HepG2 (cell line): ENCODE measurements at regions not wholly inside any gene's neighbourhood (a gene's known extent, or its start where the extent isn't known, plus 50 kb on each side); places are given as distances from the start of the nearest gene placed in this dataset.

Experiments
- ATAC-seq: fragments of 200-7000 bp; cut with Tn5 transposase; 3 replicates; pipeline ENCODE4 v1.9.1; 2020; ENCODE audit warnings: mild to moderate bottlenecking, moderate library complexity
- BruUV-seq: library from RNA; stranded (reverse); fragments of 400-500 nt; replicated peaks from 2 replicates; lab custom pipeline; 2021; lab: Mats Ljungman, UMichigan
- CTCF ChIA-PET: fragments of 300-600 bp; formaldehyde crosslinking; extraction: SDS; loops from one replicate; lab custom pipeline; 2021; ENCODE audit warnings: low total read pairs, inconsistent platforms, low intra/inter-chr PET ratio; lab: Yijun Ruan, JAX
- POLR2A ChIA-PET: fragments of 350-600 bp; sonication (Branson Sonifier 250); formaldehyde crosslinking; loops from one replicate; lab custom pipeline; 2020; ENCODE audit warnings: antibody characterized with exemption, inconsistent platforms; lab: Yijun Ruan, JAX
- DNase-seq: peaks from one replicate; pipeline ENCODE4 v3.0.0-alpha.2; 2015; ENCODE audit warnings: low spot score
- FAIRE-seq: peaks from 3 replicates; lab custom pipeline; 2011; peaks lifted over from hg19 to GRCh38; lab: Jason Lieb, UNC
- H2AFZ ChIP-seq: one replicate; pipeline ENCODE4 v1.6.1; 2011; ENCODE audit warnings: low read length, inconsistent platforms
- H3K27ac ChIP-seq: fragments of 300-600 bp; 3 replicates; pipeline ENCODE4 v1.8.0; 2011; ENCODE audit warnings: mixed run types, mild to moderate bottlenecking, mixed read lengths, low read length, inconsistent platforms; ENCODE audit not compliant: insufficient read depth; ENCODE audit errors: extremely low read length
- H3K27me3 ChIP-seq, 2 experiments: fragments of 200-600 bp in 1 of 2; 2 replicates in 1 of 2; 3 replicates in 1 of 2; pipeline versions ENCODE4 v1.6.0 to v1.8.0; 2011; ENCODE audit warnings: low read length in 2 of 2, mild to moderate bottlenecking in 2 of 2, moderate library complexity in 2 of 2, inconsistent platforms in 1 of 2; ENCODE audit not compliant: insufficient read depth in 2 of 2, control insufficient read depth in 1 of 2
- H3K36me3 ChIP-seq, 2 experiments: fragments of 200-600 bp in 1 of 2; replicated peaks in 1 of 2; 2 replicates in 1 of 2; 3 replicates in 1 of 2; pipeline versions ENCODE4 v1.5.1 to v1.8.0; 2011; ENCODE audit warnings: low read length in 2 of 2, inconsistent platforms in 1 of 2; ENCODE audit not compliant: insufficient read depth in 2 of 2, control insufficient read depth in 1 of 2
- H3K4me1 ChIP-seq: 2 replicates; pipeline ENCODE4 v1.5.1; 2012; ENCODE audit warnings: low read length, inconsistent platforms; ENCODE audit not compliant: insufficient read depth
- H3K4me2 ChIP-seq: 2 replicates; pipeline ENCODE4 v1.6.0; 2011; ENCODE audit warnings: low read depth, low read length, inconsistent platforms
- H3K4me3 ChIP-seq, 3 experiments: fragments of 200-600 bp in 1 of 3; sonication (generic), shearing (Covaris generic) in 1 of 3; replicated peaks in 1 of 3; 2 replicates each; pipeline ENCODE4 v1.5.1; 2011 to 2016; ENCODE audit warnings: low read length in 3 of 3, inconsistent platforms in 2 of 3, low read depth in 2 of 3, mild to moderate bottlenecking in 2 of 3, control low read depth in 1 of 3, mixed read lengths in 1 of 3; ENCODE audit not compliant: insufficient read depth in 1 of 3
- H3K79me2 ChIP-seq: one replicate; pipeline ENCODE4 v1.6.1; 2011; ENCODE audit warnings: low read length, inconsistent platforms; ENCODE audit not compliant: insufficient read depth
- H3K9ac ChIP-seq: 2 replicates; pipeline ENCODE4 v1.6.0; 2011; ENCODE audit warnings: mild to moderate bottlenecking, low read depth, low read length, inconsistent platforms; ENCODE audit not compliant: insufficient read depth
- H3K9me3 ChIP-seq: 2 replicates; pipeline ENCODE4 v1.5.1; 2012; ENCODE audit warnings: mild to moderate bottlenecking, low read length
- H4K20me1 ChIP-seq: 2 replicates; pipeline ENCODE4 v1.6.0; 2011; ENCODE audit warnings: inconsistent platforms, mild to moderate bottlenecking, low read length, moderate library complexity; ENCODE audit not compliant: insufficient read depth
- DR1 ChIP-seq: sonication (generic); formaldehyde crosslinking; IDR thresholded peaks from 2 replicates; pipeline ENCODE4 v1.8.0; 2021; ENCODE audit warnings: mild to moderate bottlenecking, missing genetic modification reagents, inconsistent platforms
- GATA4 ChIP-seq: sonication (generic); IDR thresholded peaks from 2 replicates; pipeline ENCODE4 v1.6.1; 2016; ENCODE audit warnings: antibody characterized with exemption, low read depth, borderline replicate concordance
- JUNB ChIP-seq: sonication (generic); formaldehyde crosslinking; IDR thresholded peaks from 2 replicates; pipeline ENCODE4 v1.8.0; 2022; ENCODE audit warnings: missing genetic modification reagents, mild to moderate bottlenecking, borderline replicate concordance
- MEIS2 ChIP-seq: sonication (generic); formaldehyde crosslinking; IDR thresholded peaks from 2 replicates; pipeline ENCODE4 v1.9.0; 2021; ENCODE audit warnings: mild to moderate bottlenecking, missing genetic modification reagents
- NONO ChIP-seq, 2 experiments: fragments of 450-650 bp in 1 of 2; sonication (generic) in 1 of 2; formaldehyde crosslinking in 1 of 2; IDR thresholded peaks in 1 of 2; conservative IDR thresholded peaks in 1 of 2; 2 replicates each; pipeline versions ENCODE4 v1.6.1 to v1.8.0; 2017 to 2022; ENCODE audit warnings: mild to moderate bottlenecking in 1 of 2, missing genetic modification reagents in 1 of 2, moderate library complexity in 1 of 2
- NR2F6 ChIP-seq, 2 experiments: IDR thresholded peaks; 2 replicates each; pipeline ENCODE4 v1.6.1; 2016; ENCODE audit warnings: antibody characterized with exemption in 1 of 2, mild to moderate bottlenecking in 1 of 2
- POGZ ChIP-seq: sonication (generic); formaldehyde crosslinking; IDR thresholded peaks from 2 replicates; pipeline ENCODE4 v1.4.0; 2020; ENCODE audit warnings: mild to moderate bottlenecking, missing genetic modification reagents
- SAP130 ChIP-seq: IDR thresholded peaks from 2 replicates; pipeline ENCODE4 v1.6.1; 2016; ENCODE audit warnings: low read depth
- TCF12 ChIP-seq, 2 experiments: fragments of 450-650 bp in 1 of 2; sonication (generic) in 1 of 2; formaldehyde crosslinking in 1 of 2; IDR thresholded peaks; 2 replicates each; pipeline versions ENCODE4 v1.6.1 to v1.8.0; 2017 to 2022; ENCODE audit warnings: antibody characterized with exemption in 1 of 2, mild to moderate bottlenecking in 1 of 2, missing genetic modification reagents in 1 of 2, moderate library complexity in 1 of 2
- ZNF264 ChIP-seq: sonication (generic); formaldehyde crosslinking; IDR thresholded peaks from 2 replicates; pipeline ENCODE4 v1.4.0; 2020; ENCODE audit warnings: missing genetic modification reagents
- ZNF337 ChIP-seq: sonication (generic); formaldehyde crosslinking; IDR thresholded peaks from 2 replicates; pipeline ENCODE4 v1.5.1; 2020; ENCODE audit warnings: missing genetic modification reagents, low read depth, mild to moderate bottlenecking, borderline replicate concordance
- ZNF709 ChIP-seq: sonication (generic); formaldehyde crosslinking; IDR thresholded peaks from 2 replicates; pipeline ENCODE4 v1.5.0; 2020; ENCODE audit warnings: mild to moderate bottlenecking, missing genetic modification reagents
- ZNF781 ChIP-seq: sonication (generic); formaldehyde crosslinking; IDR thresholded peaks from 2 replicates; pipeline ENCODE4 v1.5.1; 2020; ENCODE audit warnings: borderline replicate concordance, mild to moderate bottlenecking, missing genetic modification reagents; ENCODE audit errors: not compliant biosample characterization
- WGBS: methylation state at CpG from one replicate; pipeline ENCODE4 v1.1.6; 2017; ENCODE audit warnings: low lambda C conversion rate; 5-methylcytosine and 5-hydroxymethylcytosine counted together
- in situ Hi-C: cut with HindIII; loops from 2 replicates; pipeline ENCODE4 v1.10.0; 2017; ENCODE audit warnings: low pct_unique_long_range_greater_than_20kb; ENCODE audit not compliant: extremely low pct_ligation_motif_present
- intact Hi-C: fragments of 100-400 bp; cut with micrococcal nuclease; formaldehyde crosslinking; loops from one replicate; pipeline ENCODE4 v1.10.0; 2022; ENCODE audit not compliant: unreplicated experiment
- TF ChIP-seq, protein P1 (sequence below): IDR thresholded peaks from 2 replicates; pipeline ENCODE4 v1.6.1; 2016
- TF ChIP-seq, protein P2 (sequence below): sonication (generic); formaldehyde crosslinking; IDR thresholded peaks from 2 replicates; pipeline ENCODE4 v1.8.1; 2023; ENCODE audit warnings: missing genetic modification reagents, inconsistent platforms, borderline replicate concordance
- TF ChIP-seq, protein P3 (sequence below): sonication (generic); formaldehyde crosslinking; conservative IDR thresholded peaks from 2 replicates; pipeline ENCODE4 v1.4.0; 2020; ENCODE audit warnings: missing genetic modification reagents

DNA sequence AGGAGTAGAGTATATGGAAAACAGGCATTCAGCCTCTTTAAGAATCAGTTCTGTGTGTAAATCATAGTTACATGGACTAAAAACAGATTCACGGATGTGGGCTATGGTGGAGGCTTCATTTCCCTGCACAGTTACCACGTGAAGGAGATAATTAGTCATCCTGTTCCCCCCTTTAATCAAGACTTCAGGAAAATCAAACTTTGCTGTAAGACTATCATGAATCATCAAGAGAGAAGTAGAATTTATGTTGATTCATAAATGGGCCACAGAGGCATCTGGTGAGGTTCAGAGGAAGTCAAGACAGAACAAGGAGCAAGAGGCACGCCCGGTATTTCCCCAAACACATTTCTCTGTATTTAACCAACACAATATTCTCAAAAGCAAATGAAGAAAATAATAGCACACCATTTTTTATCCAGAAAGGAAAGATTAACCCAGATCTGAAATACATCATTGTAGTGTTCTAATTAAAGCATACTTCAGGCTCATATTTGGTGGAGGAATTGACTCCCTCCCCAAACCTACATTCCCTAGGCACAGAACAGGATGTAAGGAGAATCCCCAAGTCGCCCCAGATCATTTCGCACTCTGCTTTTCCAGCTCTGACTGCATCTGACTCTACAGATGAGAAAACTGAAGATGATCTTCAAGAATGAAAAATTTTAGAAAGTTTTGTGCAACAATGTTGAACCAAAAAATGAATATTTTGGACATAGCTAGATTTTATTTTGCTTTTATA lies 175.8 kb upstream of the GAS1 start:
- DNase-seq (no peak), ATAC-seq (no peak), FAIRE-seq (no peak)
- Histone ChIP-seq H3K36me3 (no peaks in the 10 kb centered on the region), H2AFZ (no peak overlapping the region), H3K4me1 (no peaks in the 10 kb centered on the region; the same call in 1 of the 2 replicates), H3K9me3 (no peaks in the 10 kb centered on the region), H3K27me3 (no peaks in the 10 kb centered on the region; a peak in 1 of 5 replicates), H4K20me1 (no peaks in the 10 kb centered on the region), H3K27ac (no peak overlapping the region), H3K9ac (no peak overlapping the region), H3K4me2 (no peak overlapping the region), H3K79me2 (no peaks in the 10 kb centered on the region), H3K4me3 (no peak overlapping the region)
- no TSS peak for BruUV-seq
- 27% methylated on average over 6 of the region's 6 CpGs for WGBS
- in situ Hi-C loops (no loop called here), intact Hi-C loops (no loop called here)
- POLR2A ChIA-PET = no interaction called here
- CTCF ChIA-PET = no interaction called here
- TF ChIP-seq NR2F6 (IDR thresholded peaks at IDR 0.05) = no peak
- no peak for TF ChIP-seq NR2F6 (CRISPR knock-in tag; IDR thresholded peaks at IDR 0.05)
- TF ChIP-seq, protein P1, sequence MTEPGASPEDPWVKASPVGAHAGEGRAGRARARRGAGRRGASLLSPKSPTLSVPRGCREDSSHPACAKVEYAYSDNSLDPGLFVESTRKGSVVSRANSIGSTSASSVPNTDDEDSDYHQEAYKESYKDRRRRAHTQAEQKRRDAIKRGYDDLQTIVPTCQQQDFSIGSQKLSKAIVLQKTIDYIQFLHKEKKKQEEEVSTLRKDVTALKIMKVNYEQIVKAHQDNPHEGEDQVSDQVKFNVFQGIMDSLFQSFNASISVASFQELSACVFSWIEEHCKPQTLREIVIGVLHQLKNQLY (CRISPR knock-in tag) = no peak
- no peak for TF ChIP-seq MEIS2
- no peak for TF ChIP-seq SAP130 (CRISPR knock-in tag)
- no peak for TF ChIP-seq ZNF337 (CRISPR knock-in tag)
- no peak for TF ChIP-seq NONO (IDR thresholded peaks at IDR 0.05)
- TF ChIP-seq NONO (CRISPR knock-in tag; conservative IDR thresholded peaks at IDR 0.05) = no peak
- TF ChIP-seq DR1 = no peak
- no peak for TF ChIP-seq ZNF709 (CRISPR knock-in tag)
- TF ChIP-seq, protein P2, sequence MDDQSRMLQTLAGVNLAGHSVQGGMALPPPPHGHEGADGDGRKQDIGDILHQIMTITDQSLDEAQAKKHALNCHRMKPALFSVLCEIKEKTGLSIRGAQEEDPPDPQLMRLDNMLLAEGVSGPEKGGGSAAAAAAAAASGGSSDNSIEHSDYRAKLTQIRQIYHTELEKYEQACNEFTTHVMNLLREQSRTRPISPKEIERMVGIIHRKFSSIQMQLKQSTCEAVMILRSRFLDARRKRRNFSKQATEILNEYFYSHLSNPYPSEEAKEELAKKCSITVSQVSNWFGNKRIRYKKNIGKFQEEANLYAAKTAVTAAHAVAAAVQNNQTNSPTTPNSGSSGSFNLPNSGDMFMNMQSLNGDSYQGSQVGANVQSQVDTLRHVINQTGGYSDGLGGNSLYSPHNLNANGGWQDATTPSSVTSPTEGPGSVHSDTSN (CRISPR knock-in tag) = no peak
- no peak for TF ChIP-seq JUNB
- TF ChIP-seq GATA4 = no peak
- no peak for TF ChIP-seq TCF12 (IDR thresholded peaks at IDR 0.05)
- TF ChIP-seq TCF12 (CRISPR knock-in tag; IDR thresholded peaks at IDR 0.05) = no peak
- TF ChIP-seq, protein P3, sequence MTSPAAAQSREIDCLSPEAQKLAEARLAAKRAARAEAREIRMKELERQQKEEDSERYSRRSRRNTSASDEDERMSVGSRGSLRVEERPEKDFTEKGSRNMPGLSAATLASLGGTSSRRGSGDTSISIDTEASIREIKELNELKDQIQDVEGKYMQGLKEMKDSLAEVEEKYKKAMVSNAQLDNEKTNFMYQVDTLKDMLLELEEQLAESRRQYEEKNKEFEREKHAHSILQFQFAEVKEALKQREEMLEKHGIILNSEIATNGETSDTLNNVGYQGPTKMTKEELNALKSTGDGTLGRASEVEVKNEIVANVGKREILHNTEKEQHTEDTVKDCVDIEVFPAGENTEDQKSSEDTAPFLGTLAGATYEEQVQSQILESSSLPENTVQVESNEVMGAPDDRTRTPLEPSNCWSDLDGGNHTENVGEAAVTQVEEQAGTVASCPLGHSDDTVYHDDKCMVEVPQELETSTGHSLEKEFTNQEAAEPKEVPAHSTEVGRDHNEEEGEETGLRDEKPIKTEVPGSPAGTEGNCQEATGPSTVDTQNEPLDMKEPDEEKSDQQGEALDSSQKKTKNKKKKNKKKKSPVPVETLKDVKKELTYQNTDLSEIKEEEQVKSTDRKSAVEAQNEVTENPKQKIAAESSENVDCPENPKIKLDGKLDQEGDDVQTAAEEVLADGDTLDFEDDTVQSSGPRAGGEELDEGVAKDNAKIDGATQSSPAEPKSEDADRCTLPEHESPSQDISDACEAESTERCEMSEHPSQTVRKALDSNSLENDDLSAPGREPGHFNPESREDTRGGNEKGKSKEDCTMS (CRISPR knock-in tag) = no peak
- TF ChIP-seq POGZ = no peak
- TF ChIP-seq ZNF781 (CRISPR knock-in tag) = no peak
- TF ChIP-seq ZNF264 (CRISPR knock-in tag) = no peak
